Mesenchymal stem cell (in vitro differentiated cells and primary cell): ENCODE measurements at regions not wholly inside any gene's neighbourhood (a gene's known extent, or its start where the extent isn't known, plus 50 kb on each side); places are given as distances from the start of the nearest gene placed in this dataset.

Source experiments
- DNase-seq: peaks from one replicate; pipeline ENCODE4 v3.0.0-alpha.2; 2013
- H2AFZ ChIP-seq: one replicate; pipeline ENCODE4 v1.6.1; 2013; ENCODE audit warnings: low read depth, mild to moderate bottlenecking, control low read depth, inconsistent platforms, low read length, moderate library complexity
- H2AK5ac ChIP-seq: 2 replicates; pipeline ENCODE4 v1.6.1; 2013; ENCODE audit warnings: low read length, moderate library complexity, mild to moderate bottlenecking, inconsistent platforms; ENCODE audit not compliant: severe bottlenecking
- H2BK120ac ChIP-seq: one replicate; pipeline ENCODE4 v1.6.1; 2013; ENCODE audit warnings: low read depth, mild to moderate bottlenecking, inconsistent platforms, low read length, moderate library complexity
- H2BK12ac ChIP-seq, 2 experiments: one replicate each; pipeline ENCODE4 v1.6.1; 2013; ENCODE audit warnings: inconsistent platforms in 2 of 2, low read length in 2 of 2, mild to moderate bottlenecking in 2 of 2, moderate library complexity in 2 of 2, control low read depth in 1 of 2
- H2BK15ac ChIP-seq: one replicate; pipeline ENCODE4 v1.6.1; 2013; ENCODE audit warnings: mild to moderate bottlenecking, low read depth, inconsistent platforms; ENCODE audit not compliant: poor library complexity, severe bottlenecking
- H2BK5ac ChIP-seq: 2 replicates; pipeline ENCODE4 v1.6.1; 2013; ENCODE audit warnings: low read depth, mild to moderate bottlenecking, low read length, control low read depth, inconsistent platforms; ENCODE audit not compliant: poor library complexity, severe bottlenecking
- H3K14ac ChIP-seq, 2 experiments: one replicate each; pipeline ENCODE4 v1.6.1; 2013; ENCODE audit warnings: inconsistent platforms in 2 of 2, low read length in 2 of 2, control low read depth in 1 of 2, mild to moderate bottlenecking in 1 of 2, moderate library complexity in 1 of 2
- H3K18ac ChIP-seq, 2 experiments: one replicate each; pipeline ENCODE4 v1.6.1; 2013; ENCODE audit warnings: inconsistent platforms in 2 of 2, low read length in 2 of 2, control low read depth in 1 of 2, low read depth in 1 of 2, mild to moderate bottlenecking in 1 of 2
- H3K23ac ChIP-seq, 2 experiments: one replicate each; pipeline ENCODE4 v1.6.1; 2013; ENCODE audit warnings: inconsistent platforms in 2 of 2, low read length in 2 of 2, mild to moderate bottlenecking in 2 of 2, moderate library complexity in 2 of 2, control low read depth in 1 of 2
- H3K27ac ChIP-seq: 2 replicates; pipeline ENCODE4 v1.5.1; 2013; ENCODE audit warnings: mild to moderate bottlenecking, moderate library complexity, low read length, control low read depth, inconsistent platforms; ENCODE audit not compliant: poor library complexity, severe bottlenecking
- H3K27me3 ChIP-seq, 2 experiments: 2 replicates each; pipeline versions ENCODE4 v1.6.1 to v1.7.0; 2013; ENCODE audit warnings: low read length in 2 of 2, mild to moderate bottlenecking in 2 of 2, moderate library complexity in 2 of 2, control low read depth in 1 of 2, inconsistent platforms in 1 of 2; ENCODE audit not compliant: control insufficient read depth in 1 of 2, insufficient read depth in 1 of 2
- H3K36me3 ChIP-seq, 2 experiments: 2 replicates each; pipeline versions ENCODE4 v1.6.1 to v1.7.0; 2013; ENCODE audit warnings: low read length in 2 of 2, control low read depth in 1 of 2, inconsistent platforms in 1 of 2, low read depth in 1 of 2, mild to moderate bottlenecking in 1 of 2; ENCODE audit not compliant: insufficient read depth in 2 of 2, control insufficient read depth in 1 of 2
- H3K4ac ChIP-seq, 2 experiments: one replicate each; pipeline ENCODE4 v1.6.1; 2013; ENCODE audit warnings: inconsistent platforms in 2 of 2, low read length in 2 of 2, mild to moderate bottlenecking in 2 of 2, moderate library complexity in 2 of 2, control low read depth in 1 of 2, low read depth in 1 of 2
- H3K4me1 ChIP-seq: 2 replicates; pipeline ENCODE4 v1.6.1; 2013; ENCODE audit warnings: low read depth, low read length, control low read depth; ENCODE audit not compliant: control insufficient read depth, insufficient read depth
- H3K4me2 ChIP-seq: 2 replicates; pipeline ENCODE4 v1.6.1; 2013; ENCODE audit warnings: low read length, mild to moderate bottlenecking, inconsistent platforms; ENCODE audit not compliant: poor library complexity, severe bottlenecking
- H3K4me3 ChIP-seq, 2 experiments: 2 replicates each; pipeline versions ENCODE4 v1.5.1 to v1.7.0; 2013; ENCODE audit warnings: low read length in 2 of 2, mild to moderate bottlenecking in 2 of 2, control low read depth in 1 of 2, low read depth in 1 of 2; ENCODE audit not compliant: insufficient read depth in 1 of 2
- H3K79me1 ChIP-seq: replicated peaks from 2 replicates; pipeline ENCODE4 v1.6.1; 2013; ENCODE audit warnings: mild to moderate bottlenecking, control low read depth, low read length, inconsistent platforms; ENCODE audit not compliant: poor library complexity, severe bottlenecking
- H3K9ac ChIP-seq: 2 replicates; pipeline ENCODE4 v1.7.0; 2013; ENCODE audit warnings: mild to moderate bottlenecking, low read length, moderate library complexity
- H3K9me3 ChIP-seq: 2 replicates; pipeline ENCODE4 v1.7.0; 2013; ENCODE audit warnings: mild to moderate bottlenecking, low read length; ENCODE audit not compliant: control insufficient read depth
- H4K8ac ChIP-seq: one replicate; pipeline ENCODE4 v1.6.1; 2013; ENCODE audit warnings: inconsistent platforms, mild to moderate bottlenecking, low read length, moderate library complexity
- H4K91ac ChIP-seq: one replicate; pipeline ENCODE4 v1.6.1; 2013; ENCODE audit warnings: mild to moderate bottlenecking, low read length, inconsistent platforms
- WGBS: methylation state at CpG from one replicate; pipeline ENCODE4 v1.1.7; 2013; ENCODE audit warnings: mixed read lengths; 5-methylcytosine and 5-hydroxymethylcytosine counted together

- H3K4me3 ChIP-seq: no peak overlapping the region
- no peak overlapping the region for H3K23ac ChIP-seq
- H3K4me2 ChIP-seq: no peak overlapping the region
- H2BK12ac ChIP-seq: no peak overlapping the region
- H3K27me3 ChIP-seq: no peaks in the 10 kb centered on the region
- H3K4me1 ChIP-seq: no peaks in the 10 kb centered on the region
- H3K4ac ChIP-seq: no peak overlapping the region
- no peak overlapping the region for H4K8ac ChIP-seq
- no peak overlapping the region for H2BK5ac ChIP-seq
- no peak overlapping the region for H2BK120ac ChIP-seq
- H2AK5ac ChIP-seq: no peak overlapping the region
- no peak overlapping the region for H4K91ac ChIP-seq
- no peaks in the 10 kb centered on the region for H3K36me3 ChIP-seq
- WGBS: 100% methylated on average over 1 of the region's 3 CpGs
- no peak overlapping the region for H3K9ac ChIP-seq
- no peak overlapping the region for H3K27ac ChIP-seq
- no peak overlapping the region for H2AFZ ChIP-seq
- H2BK15ac ChIP-seq: no peak overlapping the region
- no peaks in the 10 kb centered on the region for H3K79me1 ChIP-seq
- H3K9me3 ChIP-seq: peaks cover 3% of the 10 kb centered on the region
- no peak overlapping the region for H3K14ac ChIP-seq
- DNase-seq: no peak
- no peak overlapping the region for H3K18ac ChIP-seq
Measured at GRCh38 chrX:63869506-63869905, 84.5 kb upstream of the ARHGEF9 start.

- H3K4me2 ChIP-seq: no peak overlapping the region
- no peak overlapping the region for H3K4ac ChIP-seq
- no peak overlapping the region for H2BK5ac ChIP-seq
- no peak overlapping the region for H3K18ac ChIP-seq
- no peak overlapping the region for H2BK15ac ChIP-seq
- H3K36me3 ChIP-seq: no peaks in the 10 kb centered on the region
- no peaks in the 10 kb centered on the region for H3K27me3 ChIP-seq
- no peaks in the 10 kb centered on the region for H3K4me1 ChIP-seq
- H3K9ac ChIP-seq: no peak overlapping the region
- H4K91ac ChIP-seq: no peak overlapping the region
- H3K27ac ChIP-seq: no peak overlapping the region
- DNase-seq: no peak
- H2BK120ac ChIP-seq: no peak overlapping the region
- H2AK5ac ChIP-seq: no peak overlapping the region
- H3K9me3 ChIP-seq: no peaks in the 10 kb centered on the region
- H3K79me1 ChIP-seq: no peaks in the 10 kb centered on the region
- no peak overlapping the region for H2AFZ ChIP-seq
- no peak overlapping the region for H3K14ac ChIP-seq
- H4K8ac ChIP-seq: no peak overlapping the region
- no peak overlapping the region for H3K4me3 ChIP-seq
- no peak overlapping the region for H3K23ac ChIP-seq
- H2BK12ac ChIP-seq: no peak overlapping the region
Measured at GRCh38 chrX:63855896-63856295, 70.9 kb upstream of the ARHGEF9 start.

GRCh38 chrX:63835361-63835760 is 50.3 kb upstream of the ARHGEF9 start:
- H2BK5ac ChIP-seq: no peak overlapping the region
- H3K4me2 ChIP-seq: no peak overlapping the region
- H3K79me1 ChIP-seq: no peaks in the 10 kb centered on the region
- no peak overlapping the region for H3K9ac ChIP-seq
- WGBS: 92% methylated on average over 3 of the region's 4 CpGs
- H2AFZ ChIP-seq: no peak overlapping the region
- H3K4me1 ChIP-seq: no peaks in the 10 kb centered on the region
- no peak overlapping the region for H3K4ac ChIP-seq
- no peak overlapping the region for H2AK5ac ChIP-seq
- DNase-seq: no peak
- no peak overlapping the region for H2BK120ac ChIP-seq
- H4K91ac ChIP-seq: no peak overlapping the region
- no peak overlapping the region for H3K23ac ChIP-seq
- H3K27me3 ChIP-seq: no peaks in the 10 kb centered on the region
- no peak overlapping the region for H3K18ac ChIP-seq
- no peak overlapping the region for H4K8ac ChIP-seq
- H2BK12ac ChIP-seq: no peak overlapping the region
- no peaks in the 10 kb centered on the region for H3K9me3 ChIP-seq
- no peaks in the 10 kb centered on the region for H3K36me3 ChIP-seq
- H3K4me3 ChIP-seq: no peak overlapping the region
- no peak overlapping the region for H3K27ac ChIP-seq
- H2BK15ac ChIP-seq: no peak overlapping the region
- H3K14ac ChIP-seq: no peak overlapping the region
